Sigmoid colon (tissue), 6 donors: ENCODE measurements at regions not wholly inside any gene's neighbourhood (a gene's known extent, or its start where the extent isn't known, plus 50 kb on each side); places are given as distances from the start of the nearest gene placed in this dataset.
A peak's percentile ranks its signal among the peaks of the same experiment; 100 is the strongest.

Experiments
- DNase-seq: peaks from one replicate; pipeline ENCODE4 v3.0.0-alpha.2; 2019
- H3K27ac ChIP-seq, 4 donors: fragments of 200-600 bp; sonication (generic); one replicate each; pipeline ENCODE4 v1.5.1; 2016 to 2019; ENCODE audit warnings: mild to moderate bottlenecking in 1 of 4
- H3K27me3 ChIP-seq, 3 donors: fragments of 200-600 bp; sonication (generic); one replicate each; pipeline ENCODE4 v1.5.1; 2019; ENCODE audit warnings: mild to moderate bottlenecking in 1 of 3
- H3K36me3 ChIP-seq, 4 donors: fragments of 200-600 bp; sonication (generic); one replicate each; pipeline ENCODE4 v1.5.1; 2016 to 2019
- H3K4me1 ChIP-seq, 4 donors: fragments of 200-600 bp; sonication (generic); one replicate each; pipeline ENCODE4 v1.5.1; 2017 to 2019
- H3K4me3 ChIP-seq, 4 donors: fragments of 200-600 bp; sonication (generic); one replicate each; pipeline ENCODE4 v1.5.1; 2017 to 2019; ENCODE audit warnings: mild to moderate bottlenecking in 2 of 4, moderate library complexity in 1 of 4
- H3K9me3 ChIP-seq, 4 donors: fragments of 200-600 bp in 3 of 4; sonication (generic) in 3 of 4; one replicate each; pipeline versions ENCODE4 v1.5.1 to v1.6.1; 2013 to 2019
- EP300 ChIP-seq, 4 donors: sonication (generic); formaldehyde crosslinking; IDR thresholded peaks; one replicate each; pipeline ENCODE4 v1.6.1; 2017; ENCODE audit warnings: antibody characterized with exemption in 4 of 4
- POLR2A ChIP-seq, 2 donors: fragments of 450-650 bp; IDR thresholded peaks; one replicate each; pipeline ENCODE4 v1.6.1; 2016; ENCODE audit warnings: antibody characterized with exemption in 2 of 2, mild to moderate bottlenecking in 2 of 2, moderate library complexity in 2 of 2
- POLR2AphosphoS5 ChIP-seq, 4 donors: sonication (generic); formaldehyde crosslinking; IDR thresholded peaks; one replicate each; pipeline ENCODE4 v1.6.1; 2017; ENCODE audit warnings: antibody characterized with exemption in 4 of 4
- WGBS, 2 donors: extraction: QIAGEN DNeasy Blood & Tissue Kit; methylation state at CpG; one replicate each; pipeline ENCODE4 v1.1.7; 2013; 5-methylcytosine and 5-hydroxymethylcytosine counted together
- intact Hi-C: fragments of 100-400 bp; cut with DNase I; formaldehyde crosslinking; loops from one replicate; pipeline ENCODE4 v1.15.1; 2023
- TF ChIP-seq, protein P1 (sequence below), 4 experiments: fragments of 450-650 bp in 3 of 4; fragments of 200-600 bp in 1 of 4; IDR thresholded peaks; one replicate each; pipeline ENCODE4 v1.5.1; 2016 to 2019; ENCODE audit warnings: antibody characterized with exemption in 4 of 4, mild to moderate bottlenecking in 3 of 4, moderate library complexity in 2 of 4
- donor health status: healthy with polysubstance abuse.
- donor health status: healthy.

DNA sequence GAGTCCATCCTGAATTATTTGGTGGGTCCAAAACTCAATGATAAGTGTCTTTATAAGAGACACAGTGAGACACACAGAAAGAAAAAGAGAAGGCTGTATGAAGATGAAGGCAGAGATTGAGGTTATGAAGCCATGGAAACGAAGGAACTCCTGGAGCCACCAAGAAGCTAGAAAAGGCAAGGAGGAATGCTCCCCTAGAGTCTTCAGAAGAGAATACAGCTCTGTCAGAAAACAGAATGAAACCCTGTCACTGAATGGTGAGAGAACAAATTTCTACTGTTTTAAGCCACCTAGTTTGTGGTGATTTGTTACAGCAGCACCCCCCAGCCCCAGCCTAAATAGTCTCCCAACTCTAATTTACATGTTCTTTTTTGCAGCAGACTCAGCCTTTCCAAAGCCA, 635.1 kb downstream of the EPHA7 start:
- intact Hi-C loops = no loop called here
- TF ChIP-seq EP300 (IDR thresholded peaks at IDR 0.05) = no peak
- no peak for TF ChIP-seq POLR2A (IDR thresholded peaks at IDR 0.05)
- TF ChIP-seq POLR2AphosphoS5 (IDR thresholded peaks at IDR 0.05) = no peak
- TF ChIP-seq, protein P1, sequence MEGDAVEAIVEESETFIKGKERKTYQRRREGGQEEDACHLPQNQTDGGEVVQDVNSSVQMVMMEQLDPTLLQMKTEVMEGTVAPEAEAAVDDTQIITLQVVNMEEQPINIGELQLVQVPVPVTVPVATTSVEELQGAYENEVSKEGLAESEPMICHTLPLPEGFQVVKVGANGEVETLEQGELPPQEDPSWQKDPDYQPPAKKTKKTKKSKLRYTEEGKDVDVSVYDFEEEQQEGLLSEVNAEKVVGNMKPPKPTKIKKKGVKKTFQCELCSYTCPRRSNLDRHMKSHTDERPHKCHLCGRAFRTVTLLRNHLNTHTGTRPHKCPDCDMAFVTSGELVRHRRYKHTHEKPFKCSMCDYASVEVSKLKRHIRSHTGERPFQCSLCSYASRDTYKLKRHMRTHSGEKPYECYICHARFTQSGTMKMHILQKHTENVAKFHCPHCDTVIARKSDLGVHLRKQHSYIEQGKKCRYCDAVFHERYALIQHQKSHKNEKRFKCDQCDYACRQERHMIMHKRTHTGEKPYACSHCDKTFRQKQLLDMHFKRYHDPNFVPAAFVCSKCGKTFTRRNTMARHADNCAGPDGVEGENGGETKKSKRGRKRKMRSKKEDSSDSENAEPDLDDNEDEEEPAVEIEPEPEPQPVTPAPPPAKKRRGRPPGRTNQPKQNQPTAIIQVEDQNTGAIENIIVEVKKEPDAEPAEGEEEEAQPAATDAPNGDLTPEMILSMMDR (IDR thresholded peaks at IDR 0.05) = no peak
- no peak overlapping the region for H3K4me3 ChIP-seq
- H3K27me3 ChIP-seq = no peaks in the 10 kb centered on the region
- no peaks in the 10 kb centered on the region for H3K36me3 ChIP-seq
- no peaks in the 10 kb centered on the region for H3K9me3 ChIP-seq
- H3K4me1 ChIP-seq = no peaks in the 10 kb centered on the region
- WGBS, 2 donors = 63 to 76% methylated on average over 1 of the region's 1 CpG
- no peak overlapping the region for H3K27ac ChIP-seq
- no peak for DNase-seq

DNA sequence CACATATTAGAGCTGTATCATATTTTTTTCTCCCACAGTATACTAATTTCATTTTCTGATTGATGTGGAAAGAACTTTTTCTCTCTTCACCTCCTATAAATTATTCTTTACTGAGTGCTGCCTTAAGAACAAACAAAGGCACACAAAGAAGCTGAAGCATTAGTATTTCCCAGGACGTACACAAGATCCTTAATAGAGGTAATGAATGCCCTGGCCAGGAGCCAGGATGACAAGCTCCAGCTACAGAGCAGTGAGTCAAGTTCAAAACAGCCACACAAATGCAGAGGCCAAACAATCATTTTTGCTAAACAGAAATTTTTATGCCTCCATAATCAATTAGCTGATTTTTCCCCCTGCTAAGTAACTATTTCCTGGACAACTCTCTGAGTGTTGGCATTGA, 639.6 kb downstream of the EPHA7 start:
- Histone ChIP-seq H3K27ac (no peak overlapping the region), H3K9me3 (no peaks in the 10 kb centered on the region), H3K4me1 (no peaks in the 10 kb centered on the region), H3K27me3 (no peaks in the 10 kb centered on the region), H3K36me3 (no peaks in the 10 kb centered on the region), H3K4me3 (no peak overlapping the region)
- WGBS, 2 donors = 20 to 58% methylated on average over 1 of the region's 1 CpG
- DNase-seq = no peak
- TF ChIP-seq EP300 (IDR thresholded peaks at IDR 0.05) (no peak), POLR2AphosphoS5 (IDR thresholded peaks at IDR 0.05) (no peak), POLR2A (IDR thresholded peaks at IDR 0.05) (no peak)
- TF ChIP-seq, protein P1 (IDR thresholded peaks at IDR 0.05) = no peak
- intact Hi-C loops = no loop called here

DNA sequence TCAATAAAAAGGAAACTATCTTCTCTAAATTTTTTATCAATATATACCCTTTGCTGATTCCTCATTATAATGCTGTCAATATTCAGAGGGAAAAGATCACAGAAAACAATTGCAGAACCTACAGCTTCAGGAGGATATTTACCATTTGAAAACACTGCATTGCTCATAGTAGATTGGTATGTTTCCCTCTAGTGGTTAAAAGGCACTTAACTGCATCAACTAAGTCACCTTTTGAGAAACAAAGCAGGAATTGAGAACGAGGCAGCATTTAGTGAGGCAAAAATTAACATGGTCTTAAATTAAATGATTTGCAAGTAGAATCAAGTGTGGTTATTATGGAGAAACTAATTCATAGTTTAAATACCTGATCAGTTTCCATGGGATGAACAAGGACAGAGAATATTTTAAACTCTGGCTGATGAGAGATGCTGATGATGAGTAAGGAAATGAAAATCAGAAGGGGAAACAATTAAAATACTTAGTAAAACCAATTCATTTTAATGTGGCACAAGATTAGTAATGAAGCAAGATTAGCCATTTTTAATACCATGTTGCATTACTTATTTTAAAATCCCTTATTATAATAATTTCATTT, 642.1 kb downstream of the EPHA7 start:
- Histone ChIP-seq H3K9me3 (no peaks in the 10 kb centered on the region), H3K36me3 (no peaks in the 10 kb centered on the region), H3K27me3 (no peaks in the 10 kb centered on the region), H3K27ac (no peak overlapping the region), H3K4me3 (no peak overlapping the region), H3K4me1 (no peaks in the 10 kb centered on the region)
- intact Hi-C loops = no loop called here
- 8 to 42% methylated on average over 1 of the region's 1 CpG for WGBS, 2 donors
- TF ChIP-seq EP300 (IDR thresholded peaks at IDR 0.05) = no peak
- no peak for TF ChIP-seq POLR2AphosphoS5 (IDR thresholded peaks at IDR 0.05)
- no peak for TF ChIP-seq POLR2A (IDR thresholded peaks at IDR 0.05)
- TF ChIP-seq, protein P1 (IDR thresholded peaks at IDR 0.05) = peak in 2 of 4 experiments; percentile 18 to 27
- no peak for DNase-seq

DNA sequence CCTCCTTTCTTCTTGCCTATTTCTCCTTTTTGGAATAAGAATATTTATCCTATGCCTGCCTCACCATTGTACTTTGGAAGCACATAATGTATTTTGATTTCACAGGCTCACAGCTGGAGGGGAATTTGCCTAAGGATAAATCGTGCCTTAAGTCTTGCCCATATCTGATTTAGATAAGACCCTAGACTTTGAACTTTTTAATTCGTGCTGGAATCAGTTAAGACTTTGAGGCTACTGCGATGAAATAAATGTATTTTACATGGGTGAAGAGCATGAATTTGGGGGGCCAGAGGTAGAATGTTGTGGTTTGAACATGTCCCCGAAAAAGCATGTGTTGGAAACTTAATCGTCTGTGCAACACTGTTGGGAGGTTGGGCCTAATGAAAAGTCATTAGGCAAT, 648.8 kb downstream of the EPHA7 start:
- Histone ChIP-seq H3K4me1 (no peaks in the 10 kb centered on the region), H3K4me3 (no peak overlapping the region), H3K27me3 (no peaks in the 10 kb centered on the region), H3K36me3 (no peaks in the 10 kb centered on the region), H3K9me3 (no peaks in the 10 kb centered on the region), H3K27ac (no peak overlapping the region)
- intact Hi-C loops = no loop called here
- no peak for DNase-seq
- TF ChIP-seq EP300 (IDR thresholded peaks at IDR 0.05) = no peak
- no peak for TF ChIP-seq POLR2A (IDR thresholded peaks at IDR 0.05)
- TF ChIP-seq POLR2AphosphoS5 (IDR thresholded peaks at IDR 0.05) = no peak
- TF ChIP-seq, protein P1 (IDR thresholded peaks at IDR 0.05) = no peak
- WGBS, 2 donors = 42 to 67% methylated on average over 5 of the region's 5 CpGs

DNA sequence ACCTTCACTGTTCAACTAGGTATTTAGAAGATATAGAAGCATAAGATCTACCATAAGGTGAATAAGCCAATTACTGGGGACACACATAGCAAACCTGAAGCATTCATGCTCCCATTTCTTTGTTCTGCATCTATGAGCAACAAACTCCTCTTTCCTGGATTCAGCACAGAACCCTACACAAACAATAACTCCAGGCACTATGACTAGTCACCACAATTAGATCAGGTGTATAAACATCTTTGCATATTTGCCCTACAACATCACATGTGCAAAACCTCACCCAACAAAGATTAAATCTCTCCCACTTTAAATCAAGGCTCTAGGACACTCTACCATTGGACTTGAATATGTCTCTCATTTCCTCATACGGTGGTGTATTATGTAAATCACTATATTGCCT, 652.3 kb downstream of the EPHA7 start:
- no peaks in the 10 kb centered on the region for H3K27me3 ChIP-seq
- no peak overlapping the region for H3K27ac ChIP-seq
- intact Hi-C loops = no loop called here
- 65 to 87% methylated on average over 1 of the region's 1 CpG for WGBS, 2 donors
- H3K9me3 ChIP-seq = no peaks in the 10 kb centered on the region
- H3K36me3 ChIP-seq = no peaks in the 10 kb centered on the region
- TF ChIP-seq, protein P1 (IDR thresholded peaks at IDR 0.05) = no peak
- TF ChIP-seq POLR2AphosphoS5 (IDR thresholded peaks at IDR 0.05) = no peak
- TF ChIP-seq POLR2A (IDR thresholded peaks at IDR 0.05) = no peak
- TF ChIP-seq EP300 (IDR thresholded peaks at IDR 0.05) = no peak
- H3K4me1 ChIP-seq = peaks cover 0 to 18% (median 16%) of the 10 kb centered on the region in 4 donors
- no peak for DNase-seq
- no peak overlapping the region for H3K4me3 ChIP-seq
